Neural progenitor cell (in vitro differentiated cells): ENCODE measurements at regions not wholly inside any gene's neighbourhood (a gene's known extent, or its start where the extent isn't known, plus 50 kb on each side); places are given as distances from the start of the nearest gene placed in this dataset.

Source experiments
- DNase-seq: peaks from one replicate; pipeline ENCODE4 v3.0.0-alpha.2; 2016; ENCODE audit warnings: low spot score
- H2AFZ ChIP-seq: fragments of 200-600 bp; sonication (generic); replicated peaks from 2 replicates; pipeline ENCODE4 v1.6.1; 2016; ENCODE audit warnings: antibody characterized with exemption
- H3F3A ChIP-seq: fragments of 200-600 bp; sonication (generic); 2 replicates; pipeline ENCODE4 v1.6.1; 2016; ENCODE audit warnings: antibody characterized with exemption, low read depth
- H3K27ac ChIP-seq: fragments of 200-600 bp; sonication (generic); 2 replicates; pipeline ENCODE4 v1.5.1; 2016; ENCODE audit warnings: mild to moderate bottlenecking
- H3K27me3 ChIP-seq: fragments of 200-600 bp; sonication (generic); 2 replicates; pipeline ENCODE4 v1.6.1; 2016; ENCODE audit warnings: mild to moderate bottlenecking, moderate library complexity
- H3K36me3 ChIP-seq: fragments of 200-600 bp; sonication (generic); 2 replicates; pipeline ENCODE4 v1.5.1; 2016
- H3K4me1 ChIP-seq: fragments of 200-600 bp; sonication (generic); 2 replicates; pipeline ENCODE4 v1.6.1; 2016; ENCODE audit warnings: mixed run types
- H3K4me2 ChIP-seq: fragments of 200-600 bp; sonication (generic); 2 replicates; pipeline ENCODE4 v1.6.1; 2016
- H3K4me3 ChIP-seq: fragments of 200-600 bp; sonication (generic); 2 replicates; pipeline ENCODE4 v1.5.1; 2016
- H3K79me2 ChIP-seq: fragments of 200-600 bp; sonication (generic); 2 replicates; pipeline ENCODE4 v1.6.1; 2016; ENCODE audit warnings: low read depth
- H3K9ac ChIP-seq: fragments of 200-600 bp; sonication (generic); 2 replicates; pipeline ENCODE4 v1.6.1; 2016
- H3K9me3 ChIP-seq: fragments of 200-600 bp; sonication (generic); 2 replicates; pipeline ENCODE4 v1.5.1; 2016; ENCODE audit warnings: low read depth
- H4K20me1 ChIP-seq: fragments of 200-600 bp; sonication (generic); 2 replicates; pipeline ENCODE4 v1.6.1; 2016; ENCODE audit warnings: low read depth
- H3K27ac Mint-ChIP-seq: 3 replicates; pipeline ENCODE4 v1.8.0; 2021; ENCODE audit warnings: mixed read lengths
- H3K27me3 Mint-ChIP-seq: 2 replicates; pipeline ENCODE4 v1.8.0; 2022; ENCODE audit warnings: low read depth, mild to moderate bottlenecking, inconsistent platforms, moderate library complexity, mixed read lengths; ENCODE audit not compliant: insufficient read depth
- H3K36me3 Mint-ChIP-seq: 3 replicates; pipeline ENCODE4 v1.8.0; 2021; ENCODE audit warnings: mixed read lengths
- H3K4me1 Mint-ChIP-seq: 3 replicates; pipeline ENCODE4 v1.8.0; 2021; ENCODE audit warnings: mixed read lengths
- H3K4me3 Mint-ChIP-seq: 3 replicates; pipeline ENCODE4 v1.8.0; 2021; ENCODE audit warnings: mild to moderate bottlenecking, moderate library complexity, mixed read lengths
- H3K9me3 Mint-ChIP-seq: 3 replicates; pipeline ENCODE4 v1.8.0; 2020; ENCODE audit warnings: mixed read lengths
- CTCF ChIP-seq: fragments of 200-600 bp; sonication (generic); IDR thresholded peaks from 2 replicates; pipeline ENCODE4 v1.5.1; 2017; ENCODE audit warnings: antibody characterized with exemption, mild to moderate bottlenecking
- EZH2 ChIP-seq: fragments of 200-600 bp; sonication (generic); IDR thresholded peaks from 2 replicates; pipeline ENCODE4 v1.6.1; 2017; ENCODE audit warnings: antibody characterized with exemption, mild to moderate bottlenecking, moderate library complexity
- EZH2phosphoT487 ChIP-seq: fragments of 200-600 bp; sonication (generic); IDR thresholded peaks from 2 replicates; pipeline ENCODE4 v1.6.1; 2017; ENCODE audit warnings: antibody characterized with exemption

GRCh38 chr2:217057773-217058172 lies 197.9 kb upstream of the TNP1 start:
- Histone ChIP-seq H3K4me3 (no peak overlapping the region), H3K9ac (no peak overlapping the region), H3K9me3 (no peaks in the 10 kb centered on the region), H3K27me3 (no peaks in the 10 kb centered on the region), H3K79me2 (no peaks in the 10 kb centered on the region), H3K36me3 (no peaks in the 10 kb centered on the region), H3K4me1 (peaks cover 23% of the 10 kb centered on the region), H3F3A (no peaks in the 10 kb centered on the region), H3K27ac (no peak overlapping the region), H4K20me1 (no peaks in the 10 kb centered on the region), H2AFZ (no peak overlapping the region), H3K4me2 (no peak overlapping the region)
- H3K27ac Mint-ChIP-seq = no peak overlapping the region
- peaks cover 12% of the 10 kb centered on the region for H3K4me1 Mint-ChIP-seq
- H3K4me3 Mint-ChIP-seq = no peak overlapping the region
- no peaks in the 10 kb centered on the region for H3K36me3 Mint-ChIP-seq
- DNase-seq = no peak
- H3K9me3 Mint-ChIP-seq = no peaks in the 10 kb centered on the region
- H3K27me3 Mint-ChIP-seq = peaks cover 2% of the 10 kb centered on the region
- TF ChIP-seq CTCF = no peak

GRCh38 chr2:217055624-217056023 lies 195.8 kb upstream of the TNP1 start:
- Histone ChIP-seq H3K36me3 (no peaks in the 10 kb centered on the region), H3K4me3 (no peak overlapping the region), H3K27ac (no peak overlapping the region), H4K20me1 (no peaks in the 10 kb centered on the region), H3K9me3 (no peaks in the 10 kb centered on the region), H3K79me2 (no peaks in the 10 kb centered on the region), H3K27me3 (no peaks in the 10 kb centered on the region), H3K4me2 (no peak overlapping the region), H2AFZ (no peak overlapping the region), H3K9ac (no peak overlapping the region), H3F3A (no peaks in the 10 kb centered on the region), H3K4me1 (peaks cover 21% of the 10 kb centered on the region)
- TF ChIP-seq EZH2 (no peak), CTCF (no peak), EZH2phosphoT487 (no peak)
- Mint-ChIP-seq H3K27ac (no peak overlapping the region), H3K4me3 (no peak overlapping the region), H3K4me1 (peaks cover 17% of the 10 kb centered on the region), H3K27me3 (no peaks in the 10 kb centered on the region), H3K36me3 (no peaks in the 10 kb centered on the region), H3K9me3 (no peaks in the 10 kb centered on the region)
- no peak for DNase-seq

GRCh38 chr2:217054791-217055190 lies 194.9 kb upstream of the TNP1 start:
- Histone ChIP-seq H3K4me2 (no peak overlapping the region), H3K27ac (no peak overlapping the region), H4K20me1 (no peaks in the 10 kb centered on the region), H3K4me3 (no peak overlapping the region), H3K27me3 (no peaks in the 10 kb centered on the region), H3K36me3 (no peaks in the 10 kb centered on the region), H3F3A (peaks cover 7% of the 10 kb centered on the region), H3K9me3 (no peaks in the 10 kb centered on the region), H3K9ac (no peak overlapping the region), H2AFZ (no peak overlapping the region), H3K79me2 (no peaks in the 10 kb centered on the region), H3K4me1 (peaks cover 30% of the 10 kb centered on the region)
- peaks cover 25% of the 10 kb centered on the region for H3K4me1 Mint-ChIP-seq
- no peak overlapping the region for H3K27ac Mint-ChIP-seq
- no peak for DNase-seq
- no peak overlapping the region for H3K4me3 Mint-ChIP-seq
- H3K27me3 Mint-ChIP-seq = no peaks in the 10 kb centered on the region
- H3K9me3 Mint-ChIP-seq = no peaks in the 10 kb centered on the region
- TF ChIP-seq EZH2phosphoT487 (no peak), CTCF (no peak), EZH2 (no peak)
- H3K36me3 Mint-ChIP-seq = no peaks in the 10 kb centered on the region
